IMR-90 (cell line): ENCODE measurements at regions not wholly inside any gene's neighbourhood (a gene's known extent, or its start where the extent isn't known, plus 50 kb on each side); places are given as distances from the start of the nearest gene placed in this dataset.

ENCODE experiments used
- ATAC-seq: fragments of 200-7000 bp; cut with Tn5 transposase; 2 replicates; pipeline ENCODE4 v1.9.1; 2020; ENCODE audit warnings: low read depth, mild to moderate bottlenecking, moderate library complexity
- BruUV-seq: library from RNA; stranded (reverse); fragments of 400-500 nt; replicated peaks from 2 replicates; lab custom pipeline; 2021; lab: Mats Ljungman, UMichigan
- CTCF ChIA-PET: fragments of 300-600 bp; formaldehyde crosslinking; extraction: SDS; loops from one replicate; lab custom pipeline; 2021; ENCODE audit warnings: antibody characterized with exemption; lab: Yijun Ruan, JAX
- POLR2A ChIA-PET: fragments of 300-600 bp; sonication (Branson Sonifier 250); formaldehyde crosslinking; loops from one replicate; lab custom pipeline; 2022; ENCODE audit warnings: antibody characterized with exemption; ENCODE audit not compliant: unreplicated experiment; lab: Charles Lee
- DNase-seq: peaks from one replicate; pipeline ENCODE4 v3.0.0; 2013
- H2AFZ ChIP-seq: replicated peaks from 2 replicates; pipeline ENCODE3; 2013; ENCODE audit warnings: low read length, mild to moderate bottlenecking; ENCODE audit not compliant: poor library complexity
- H2AK5ac ChIP-seq: 2 replicates; pipeline ENCODE4 v1.6.1; 2013; ENCODE audit warnings: low read depth, low read length, inconsistent platforms
- H2AK9ac ChIP-seq: replicated peaks from 2 replicates; pipeline ENCODE3; 2013; ENCODE audit warnings: mild to moderate bottlenecking, low read depth, low read length, moderate library complexity; ENCODE audit not compliant: poor library complexity
- H2BK120ac ChIP-seq: 2 replicates; pipeline ENCODE4 v1.6.1; 2013; ENCODE audit warnings: low read depth, low read length, inconsistent platforms
- H2BK15ac ChIP-seq: 3 replicates; pipeline ENCODE4 v1.6.1; 2013; ENCODE audit warnings: low read depth, low read length, inconsistent platforms
- H2BK20ac ChIP-seq: 2 replicates; pipeline ENCODE4 v1.6.1; 2013; ENCODE audit warnings: low read depth, mild to moderate bottlenecking, inconsistent platforms, low read length, moderate library complexity
- H2BK5ac ChIP-seq: 2 replicates; pipeline ENCODE4 v1.6.1; 2013; ENCODE audit warnings: mild to moderate bottlenecking, low read depth, low read length, inconsistent platforms; ENCODE audit not compliant: poor library complexity, severe bottlenecking
- H3K14ac ChIP-seq: replicated peaks from 2 replicates; pipeline ENCODE4 v1.6.1; 2013; ENCODE audit warnings: low read depth, low read length, inconsistent platforms
- H3K18ac ChIP-seq: 2 replicates; pipeline ENCODE4 v1.6.1; 2013; ENCODE audit warnings: low read depth, low read length, control low read depth
- H3K23ac ChIP-seq: 2 replicates; pipeline ENCODE4 v1.6.1; 2013; ENCODE audit warnings: low read depth, low read length, inconsistent platforms
- H3K27ac ChIP-seq: 2 replicates; pipeline ENCODE4 v1.5.1; 2013; ENCODE audit warnings: mild to moderate bottlenecking, control low read depth, low read length; ENCODE audit not compliant: insufficient read depth
- H3K27me3 ChIP-seq: 2 replicates; pipeline ENCODE4 v1.6.1; 2013; ENCODE audit warnings: low read length; ENCODE audit not compliant: control insufficient read depth, insufficient read depth
- H3K36me3 ChIP-seq: 2 replicates; pipeline ENCODE4 v1.6.1; 2013; ENCODE audit warnings: low read length, mixed read lengths; ENCODE audit not compliant: control insufficient read depth, insufficient read depth
- H3K4ac ChIP-seq: 2 replicates; pipeline ENCODE4 v1.6.1; 2013; ENCODE audit warnings: low read depth, low read length, inconsistent platforms
- H3K4me1 ChIP-seq: 2 replicates; pipeline ENCODE4 v1.6.1; 2013; ENCODE audit warnings: low read length, mixed read lengths; ENCODE audit not compliant: control insufficient read depth, insufficient read depth
- H3K4me2 ChIP-seq: 2 replicates; pipeline ENCODE4 v1.6.1; 2013; ENCODE audit warnings: low read depth, mild to moderate bottlenecking, control low read depth, low read length, moderate library complexity
- H3K4me3 ChIP-seq: 2 replicates; pipeline ENCODE4 v1.5.1; 2013; ENCODE audit warnings: low read depth, mild to moderate bottlenecking, control low read depth, low read length, moderate library complexity; ENCODE audit not compliant: insufficient read depth
- H3K56ac ChIP-seq: 2 replicates; pipeline ENCODE4 v1.6.1; 2013; ENCODE audit warnings: low read length, inconsistent platforms; ENCODE audit not compliant: insufficient read depth; ENCODE audit errors: extremely low read depth
- H3K79me1 ChIP-seq, 2 experiments: 2 replicates each; pipeline ENCODE4 v1.6.1; 2013; ENCODE audit warnings: low read length in 2 of 2, inconsistent platforms in 1 of 2, low read depth in 1 of 2
- H3K9ac ChIP-seq: 2 replicates; pipeline ENCODE4 v1.6.1; 2013; ENCODE audit warnings: low read depth, low read length, control low read depth
- H3K9me1 ChIP-seq: 2 replicates; pipeline ENCODE4 v1.6.1; 2013; ENCODE audit warnings: low read length, inconsistent platforms; ENCODE audit not compliant: insufficient read depth
- H3K9me3 ChIP-seq: 2 replicates; pipeline ENCODE4 v1.6.1; 2013; ENCODE audit warnings: low read length; ENCODE audit not compliant: control insufficient read depth, insufficient read depth
- H4K20me1 ChIP-seq: 2 replicates; pipeline ENCODE4 v1.6.1; 2013; ENCODE audit warnings: low read length, inconsistent platforms; ENCODE audit not compliant: insufficient read depth
- H4K5ac ChIP-seq: 2 replicates; pipeline ENCODE4 v1.6.1; 2013; ENCODE audit warnings: mild to moderate bottlenecking, low read depth, low read length, control low read depth
- H4K8ac ChIP-seq, 2 experiments: 2 replicates each; pipeline ENCODE4 v1.6.1; 2013; ENCODE audit warnings: low read depth in 2 of 2, low read length in 2 of 2, control low read depth in 1 of 2, inconsistent platforms in 1 of 2
- H4K91ac ChIP-seq: 2 replicates; pipeline ENCODE4 v1.6.1; 2013; ENCODE audit warnings: low read depth, low read length, inconsistent platforms; ENCODE audit not compliant: insufficient read depth
- BHLHE40 ChIP-seq: fragments of 150-350 bp; IDR thresholded peaks from 2 replicates; pipeline ENCODE4 v1.6.1; 2016; ENCODE audit warnings: mild to moderate bottlenecking, low read depth, low read length
- CHD1 ChIP-seq: IDR thresholded peaks from 2 replicates; pipeline ENCODE4 v1.6.1; 2012; ENCODE audit warnings: low read depth, low read length, improper control_type of control experiment
- FOS ChIP-seq: fragments of 150-350 bp; IDR thresholded peaks from 2 replicates; pipeline ENCODE4 v1.6.1; 2016; ENCODE audit warnings: low read depth, low read length
- MAZ ChIP-seq: IDR thresholded peaks from 2 replicates; pipeline ENCODE4 v1.6.1; 2012; ENCODE audit warnings: low read depth, mild to moderate bottlenecking, low read length, improper control_type of control experiment, moderate library complexity, borderline replicate concordance
- MXI1 ChIP-seq: IDR thresholded peaks from 2 replicates; pipeline ENCODE4 v1.6.1; 2012; ENCODE audit warnings: low read depth, mild to moderate bottlenecking, low read length, moderate library complexity, borderline replicate concordance
- NFE2L2 ChIP-seq: fragments of 150-350 bp; IDR thresholded peaks from 2 replicates; pipeline ENCODE4 v1.6.1; 2016; ENCODE audit warnings: low read depth, mild to moderate bottlenecking, low read length
- POLR2A ChIP-seq: IDR thresholded peaks from 2 replicates; pipeline ENCODE4 v1.6.1; 2012; ENCODE audit warnings: mild to moderate bottlenecking, low read depth, low read length
- RAD21 ChIP-seq: IDR thresholded peaks from 2 replicates; pipeline ENCODE4 v1.6.1; 2012; ENCODE audit warnings: low read length, improper control_type of control experiment
- RCOR1 ChIP-seq: IDR thresholded peaks from 2 replicates; pipeline ENCODE4 v1.6.1; 2012; ENCODE audit warnings: mild to moderate bottlenecking, low read length, improper control_type of control experiment; ENCODE audit not compliant: insufficient replicate concordance
- WGBS, 2 experiments: methylation state at CpG; one replicate each; pipeline versions ENCODE4 v1.1.5 to v1.1.7; 2013; ENCODE audit warnings: missing lambda C conversion rate in 2 of 2; ENCODE audit not compliant: insufficient read length in 1 of 2; ENCODE audit errors: extremely low coverage in 2 of 2; 5-methylcytosine and 5-hydroxymethylcytosine counted together
- dilution Hi-C: fragments of 300-500 bp; cut with HindIII; formaldehyde crosslinking; loops from one replicate; pipeline ENCODE4 v1.14.3; 2018; ENCODE audit warnings: low sequenced_read_pairs; ENCODE audit not compliant: unreplicated experiment
- in situ Hi-C: fragments of 300-500 bp; cut with MboI; formaldehyde crosslinking; loops from 3 replicates; pipeline ENCODE4 v1.14.3; 2019; ENCODE audit warnings: low sequenced_read_pairs, inconsistent platforms, mixed read lengths
- intact Hi-C: fragments of 100-400 bp; cut with micrococcal nuclease; formaldehyde crosslinking; loops from 2 replicates; pipeline ENCODE4 v1.10.0; 2022
- TF ChIP-seq, protein P1 (sequence below): fragments of 150-350 bp; IDR thresholded peaks from 2 replicates; pipeline ENCODE4 v1.6.1; 2016; ENCODE audit warnings: low read depth, mild to moderate bottlenecking, low read length, moderate library complexity, borderline replicate concordance
- TF ChIP-seq, protein P2 (sequence below): conservative IDR thresholded peaks from 2 replicates; pipeline ENCODE4 v1.5.1; 2012; ENCODE audit warnings: mild to moderate bottlenecking, low read depth, low read length, improper control_type of control experiment
- TF ChIP-seq, protein P3 (sequence below): fragments of 150-350 bp; IDR thresholded peaks from 2 replicates; pipeline ENCODE4 v1.6.1; 2017; ENCODE audit warnings: mild to moderate bottlenecking, antibody characterized with exemption, low read length, low read depth

DNA sequence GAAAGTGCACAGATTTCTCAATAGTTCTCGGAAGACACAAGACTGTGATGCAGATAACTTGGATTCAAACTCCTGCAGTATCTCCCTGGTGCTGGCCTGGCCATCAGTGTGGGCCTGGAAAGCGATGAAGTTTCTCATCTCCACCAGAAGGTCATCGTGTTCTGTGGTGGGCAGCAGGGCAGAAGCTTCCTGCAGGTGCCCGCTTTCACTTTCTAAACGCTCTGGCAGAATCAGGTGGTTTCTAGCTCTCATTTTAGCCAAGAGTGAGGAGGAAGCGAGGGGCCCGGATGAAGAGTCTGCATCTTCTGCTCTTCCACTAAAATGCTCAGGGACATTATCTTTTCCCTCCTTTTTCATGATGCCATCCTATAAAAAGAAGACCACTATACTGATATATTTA, 63.0 kb upstream of the DRGX start:
- Histone ChIP-seq H3K23ac (no peak overlapping the region), H2BK15ac (no peak overlapping the region), H3K79me1 (no peaks in the 10 kb centered on the region), H3K36me3 (0 out of 2 replicates have a peak, but pooled peaks cover 2% of the 10 kb centered on the region), H2AFZ (no peak overlapping the region), H3K27me3 (no peaks in the 10 kb centered on the region), H4K8ac (no peak overlapping the region), H2BK20ac (no peak overlapping the region), H2AK5ac (no peak overlapping the region), H3K4me2 (no peak overlapping the region), H3K4ac (no peak overlapping the region), H3K14ac (no peak overlapping the region), H3K9me1 (no peaks in the 10 kb centered on the region), H4K5ac (no peak overlapping the region), H2BK120ac (no peak overlapping the region), H3K18ac (no peak overlapping the region), H4K91ac (no peak overlapping the region), H3K9me3 (no peaks in the 10 kb centered on the region), H3K27ac (no peak overlapping the region), H3K9ac (no peak overlapping the region), H3K4me1 (0 out of 2 replicates have a peak, but pooled peaks cover 2% of the 10 kb centered on the region), H2BK5ac (no peak overlapping the region), H3K4me3 (no peak overlapping the region), H2AK9ac (no peak overlapping the region), H4K20me1 (no peaks in the 10 kb centered on the region), H3K56ac (no peak overlapping the region)
- intact Hi-C loops (no loop called here), in situ Hi-C loops (no loop called here), dilution Hi-C loops (no loop called here)
- BruUV-seq = no TSS peak
- ATAC-seq = no peak
- CTCF ChIA-PET = no interaction called here
- TF ChIP-seq, protein P1, sequence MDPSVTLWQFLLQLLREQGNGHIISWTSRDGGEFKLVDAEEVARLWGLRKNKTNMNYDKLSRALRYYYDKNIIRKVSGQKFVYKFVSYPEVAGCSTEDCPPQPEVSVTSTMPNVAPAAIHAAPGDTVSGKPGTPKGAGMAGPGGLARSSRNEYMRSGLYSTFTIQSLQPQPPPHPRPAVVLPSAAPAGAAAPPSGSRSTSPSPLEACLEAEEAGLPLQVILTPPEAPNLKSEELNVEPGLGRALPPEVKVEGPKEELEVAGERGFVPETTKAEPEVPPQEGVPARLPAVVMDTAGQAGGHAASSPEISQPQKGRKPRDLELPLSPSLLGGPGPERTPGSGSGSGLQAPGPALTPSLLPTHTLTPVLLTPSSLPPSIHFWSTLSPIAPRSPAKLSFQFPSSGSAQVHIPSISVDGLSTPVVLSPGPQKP = no peak
- TF ChIP-seq RCOR1 = no peak
- TF ChIP-seq, protein P2, sequence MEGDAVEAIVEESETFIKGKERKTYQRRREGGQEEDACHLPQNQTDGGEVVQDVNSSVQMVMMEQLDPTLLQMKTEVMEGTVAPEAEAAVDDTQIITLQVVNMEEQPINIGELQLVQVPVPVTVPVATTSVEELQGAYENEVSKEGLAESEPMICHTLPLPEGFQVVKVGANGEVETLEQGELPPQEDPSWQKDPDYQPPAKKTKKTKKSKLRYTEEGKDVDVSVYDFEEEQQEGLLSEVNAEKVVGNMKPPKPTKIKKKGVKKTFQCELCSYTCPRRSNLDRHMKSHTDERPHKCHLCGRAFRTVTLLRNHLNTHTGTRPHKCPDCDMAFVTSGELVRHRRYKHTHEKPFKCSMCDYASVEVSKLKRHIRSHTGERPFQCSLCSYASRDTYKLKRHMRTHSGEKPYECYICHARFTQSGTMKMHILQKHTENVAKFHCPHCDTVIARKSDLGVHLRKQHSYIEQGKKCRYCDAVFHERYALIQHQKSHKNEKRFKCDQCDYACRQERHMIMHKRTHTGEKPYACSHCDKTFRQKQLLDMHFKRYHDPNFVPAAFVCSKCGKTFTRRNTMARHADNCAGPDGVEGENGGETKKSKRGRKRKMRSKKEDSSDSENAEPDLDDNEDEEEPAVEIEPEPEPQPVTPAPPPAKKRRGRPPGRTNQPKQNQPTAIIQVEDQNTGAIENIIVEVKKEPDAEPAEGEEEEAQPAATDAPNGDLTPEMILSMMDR = no peak
- TF ChIP-seq POLR2A = no peak
- TF ChIP-seq NFE2L2 = no peak
- TF ChIP-seq, protein P3, sequence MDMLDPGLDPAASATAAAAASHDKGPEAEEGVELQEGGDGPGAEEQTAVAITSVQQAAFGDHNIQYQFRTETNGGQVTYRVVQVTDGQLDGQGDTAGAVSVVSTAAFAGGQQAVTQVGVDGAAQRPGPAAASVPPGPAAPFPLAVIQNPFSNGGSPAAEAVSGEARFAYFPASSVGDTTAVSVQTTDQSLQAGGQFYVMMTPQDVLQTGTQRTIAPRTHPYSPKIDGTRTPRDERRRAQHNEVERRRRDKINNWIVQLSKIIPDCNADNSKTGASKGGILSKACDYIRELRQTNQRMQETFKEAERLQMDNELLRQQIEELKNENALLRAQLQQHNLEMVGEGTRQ = no peak
- TF ChIP-seq RAD21 = no peak
- no peak for TF ChIP-seq CHD1
- no peak for TF ChIP-seq MXI1
- no peak for TF ChIP-seq BHLHE40
- TF ChIP-seq FOS = no peak
- TF ChIP-seq MAZ = no peak
- 100% methylated on average over 1 of the region's 7 CpGs; no CpG with 5 or more reads in 1 of the 2 experiments for WGBS, 2 experiments
- no peak for DNase-seq
- POLR2A ChIA-PET = no interaction called here
